ENCODE measurements at regions not wholly inside any gene's neighbourhood (a gene's known extent, or its start where the extent isn't known, plus 50 kb on each side); places are given as distances from the start of the nearest gene placed in this dataset.

DNA sequence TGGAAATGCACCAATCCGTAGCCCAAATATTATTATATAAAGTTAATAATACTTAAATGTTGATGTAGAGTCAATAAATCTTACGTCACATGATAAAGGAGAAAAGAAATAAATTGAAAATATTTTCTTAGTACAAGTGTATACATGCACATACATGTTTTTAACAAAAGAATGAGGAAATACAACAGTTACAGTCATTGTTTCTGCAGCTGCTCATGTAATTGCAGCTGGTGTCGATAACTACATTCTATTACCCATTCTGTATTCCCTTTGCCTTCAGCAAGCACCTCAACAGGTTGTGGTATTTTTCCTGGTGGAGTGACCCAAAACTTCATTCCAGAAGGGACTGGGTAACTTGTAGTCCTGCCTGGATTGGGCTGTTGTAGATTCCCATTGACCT is 377.8 kb upstream of the FSIP2 start:
- no peaks in the 10 kb centered on the region for H3K36me3 ChIP-seq (ENCODE audit: control insufficient read depth, insufficient read depth, low read length)
- no peak overlapping the region for H3K27ac ChIP-seq (ENCODE audit: low read length)
- intact Hi-C loops (cut with micrococcal nuclease; ENCODE audit: unreplicated experiment): no loop called here
- POLR2A ChIA-PET: no interaction called here
- no TSS peak for BruUV-seq (replicated peaks)
- ATAC-seq (no peak), DNase-seq (ENCODE audit: low read depth, low spot score) (no peak)
- H3K4me1 ChIP-seq (ENCODE audit: control insufficient read depth, insufficient read depth, low read length): no peaks in the 10 kb centered on the region
- no peaks in the 10 kb centered on the region for H3K27me3 ChIP-seq (ENCODE audit: control insufficient read depth, insufficient read depth, low read length)
- H3K9me3 ChIP-seq (ENCODE audit: control insufficient read depth, insufficient read depth, low read depth, low read length): no peaks in the 10 kb centered on the region
- TF ChIP-seq POLR2AphosphoS5 (IDR thresholded peaks at IDR 0.05; ENCODE audit: low read depth, low read length) (no peak), SIN3A (IDR thresholded peaks at IDR 0.05; ENCODE audit: borderline replicate concordance, insufficient read depth, low read depth, low read length) (no peak), REST (IDR thresholded peaks at IDR 0.05; ENCODE audit: insufficient read depth in 1 of 2, low read depth in 2 of 2, low read length in 1 of 2) (no peak), TCF7L2 (IDR thresholded peaks at IDR 0.05; ENCODE audit: low read depth, low read length) (no peak)
- TF ChIP-seq, protein P1, sequence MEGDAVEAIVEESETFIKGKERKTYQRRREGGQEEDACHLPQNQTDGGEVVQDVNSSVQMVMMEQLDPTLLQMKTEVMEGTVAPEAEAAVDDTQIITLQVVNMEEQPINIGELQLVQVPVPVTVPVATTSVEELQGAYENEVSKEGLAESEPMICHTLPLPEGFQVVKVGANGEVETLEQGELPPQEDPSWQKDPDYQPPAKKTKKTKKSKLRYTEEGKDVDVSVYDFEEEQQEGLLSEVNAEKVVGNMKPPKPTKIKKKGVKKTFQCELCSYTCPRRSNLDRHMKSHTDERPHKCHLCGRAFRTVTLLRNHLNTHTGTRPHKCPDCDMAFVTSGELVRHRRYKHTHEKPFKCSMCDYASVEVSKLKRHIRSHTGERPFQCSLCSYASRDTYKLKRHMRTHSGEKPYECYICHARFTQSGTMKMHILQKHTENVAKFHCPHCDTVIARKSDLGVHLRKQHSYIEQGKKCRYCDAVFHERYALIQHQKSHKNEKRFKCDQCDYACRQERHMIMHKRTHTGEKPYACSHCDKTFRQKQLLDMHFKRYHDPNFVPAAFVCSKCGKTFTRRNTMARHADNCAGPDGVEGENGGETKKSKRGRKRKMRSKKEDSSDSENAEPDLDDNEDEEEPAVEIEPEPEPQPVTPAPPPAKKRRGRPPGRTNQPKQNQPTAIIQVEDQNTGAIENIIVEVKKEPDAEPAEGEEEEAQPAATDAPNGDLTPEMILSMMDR (IDR thresholded peaks at IDR 0.05): no peak
- CTCF ChIA-PET: no interaction called here
- in situ Hi-C loops (cut with HindIII; ENCODE audit: low pct_unique_long_range_greater_than_20kb, low sequenced_read_pairs): no loop called here
- H3K4me3 ChIP-seq (ENCODE audit: low read depth in 2 of 2, low read length in 2 of 2): no peak overlapping the region

DNA sequence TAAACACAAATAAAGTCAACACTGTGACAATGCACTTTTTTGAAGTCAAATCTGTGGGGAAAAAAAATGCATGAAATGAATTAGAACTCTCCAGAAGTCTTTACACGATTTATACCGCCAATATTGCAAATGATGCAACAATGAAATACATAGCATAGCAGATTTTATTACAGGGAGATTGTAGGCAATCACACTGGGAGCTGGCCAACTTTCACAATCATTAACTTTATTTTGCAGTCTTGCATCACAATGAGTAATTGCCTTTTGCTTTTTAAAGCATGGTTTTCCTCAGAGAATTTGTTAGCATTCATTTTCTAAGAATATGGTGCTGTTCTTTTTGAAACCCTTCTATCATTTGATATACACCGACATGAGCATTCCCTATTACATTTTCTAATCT is 366.4 kb upstream of the FSIP2 start:
- POLR2A ChIA-PET: no interaction called here
- no peak for DNase-seq (ENCODE audit: low read depth, low spot score)
- H3K4me3 ChIP-seq (ENCODE audit: low read depth in 2 of 2, low read length in 2 of 2): no peak overlapping the region
- no peaks in the 10 kb centered on the region for H3K36me3 ChIP-seq (ENCODE audit: control insufficient read depth, insufficient read depth, low read length)
- H3K27ac ChIP-seq (ENCODE audit: low read length): no peak overlapping the region
- intact Hi-C loops (cut with micrococcal nuclease; ENCODE audit: unreplicated experiment): no loop called here
- in situ Hi-C loops (cut with HindIII; ENCODE audit: low pct_unique_long_range_greater_than_20kb, low sequenced_read_pairs): no loop called here
- no TSS peak for BruUV-seq (replicated peaks)
- H3K4me1 ChIP-seq (ENCODE audit: control insufficient read depth, insufficient read depth, low read length): no peaks in the 10 kb centered on the region
- 0 out of 2 replicates have a peak, but pooled peaks cover 3% of the 10 kb centered on the region for H3K9me3 ChIP-seq (ENCODE audit: control insufficient read depth, insufficient read depth, low read depth, low read length)
- H3K27me3 ChIP-seq (ENCODE audit: control insufficient read depth, insufficient read depth, low read length): no peaks in the 10 kb centered on the region
- no peak for ATAC-seq
- CTCF ChIA-PET: no interaction called here
- TF ChIP-seq TCF7L2 (IDR thresholded peaks at IDR 0.05; ENCODE audit: low read depth, low read length): no peak
- TF ChIP-seq REST (IDR thresholded peaks at IDR 0.05; ENCODE audit: insufficient read depth in 1 of 2, low read depth in 2 of 2, low read length in 1 of 2): no peak
- TF ChIP-seq, protein P1 (IDR thresholded peaks at IDR 0.05): no peak

Measured in Panc1 (cell line).